Nephron (organoid): ENCODE measurements at regions not wholly inside any gene's neighbourhood (a gene's known extent, or its start where the extent isn't known, plus 50 kb on each side); places are given as distances from the start of the nearest gene placed in this dataset.

Experiments used
- H3K27ac Mint-ChIP-seq, 3 experiments: 2 replicates each; pipeline ENCODE4 v1.8.0; 2020; ENCODE audit warnings: mixed read lengths in 3 of 3, mild to moderate bottlenecking in 2 of 3, moderate library complexity in 1 of 3
- H3K27me3 Mint-ChIP-seq: 2 replicates; pipeline ENCODE4 v1.8.0; 2021; ENCODE audit warnings: low read depth, mild to moderate bottlenecking, moderate library complexity, mixed read lengths
- H3K36me3 Mint-ChIP-seq: 2 replicates; pipeline ENCODE4 v1.8.0; 2020; ENCODE audit warnings: low read depth, mixed read lengths
- H3K4me1 Mint-ChIP-seq: 2 replicates; pipeline ENCODE4 v1.8.0; 2020; ENCODE audit warnings: mixed read lengths
- H3K4me3 Mint-ChIP-seq, 3 experiments: 2 replicates each; pipeline ENCODE4 v1.8.0; 2020; ENCODE audit warnings: mild to moderate bottlenecking in 3 of 3, mixed read lengths in 3 of 3, moderate library complexity in 2 of 3
- H3K9me3 Mint-ChIP-seq: 2 replicates; pipeline ENCODE4 v1.8.0; 2020; ENCODE audit warnings: mixed read lengths
- CTCF ChIP-seq, 3 experiments: fragments of 200-600 bp; sonication (generic); IDR thresholded peaks; one replicate each; pipeline ENCODE4 v1.5.0; 2021; ENCODE audit warnings: antibody characterized with exemption in 3 of 3; ENCODE audit not compliant: unreplicated experiment in 3 of 3

- Mint-ChIP-seq H3K9me3 (no peaks in the 10 kb centered on the region), H3K4me3 (no peak overlapping the region), H3K36me3 (no peaks in the 10 kb centered on the region), H3K4me1 (no peaks in the 10 kb centered on the region), H3K27me3 (no peaks in the 10 kb centered on the region), H3K27ac (no peak overlapping the region)
- TF ChIP-seq CTCF (IDR thresholded peaks at IDR 0.05; ENCODE audit: unreplicated experiment in 3 of 3), result no peak
Measured at GRCh38 chr14:35921745-35922144, 95.6 kb downstream of the BRMS1L start.
